Embryonic facial prominence (tissue), 1 donor: ENCODE measurements at regions not wholly inside any gene's neighbourhood (a gene's known extent, or its start where the extent isn't known, plus 50 kb on each side); places are given as distances from the start of the nearest gene placed in this dataset.
"Not testable (repeated sequence)": the region's sequence is repeated elsewhere in the genome, so short reads cannot be mapped to it uniquely, and the experiment has no call there.

Experiments
- DNase-seq: peaks from one replicate; pipeline ENCODE4 v3.0.0-alpha.2; 2016; ENCODE audit errors: extremely low spot score

DNA sequence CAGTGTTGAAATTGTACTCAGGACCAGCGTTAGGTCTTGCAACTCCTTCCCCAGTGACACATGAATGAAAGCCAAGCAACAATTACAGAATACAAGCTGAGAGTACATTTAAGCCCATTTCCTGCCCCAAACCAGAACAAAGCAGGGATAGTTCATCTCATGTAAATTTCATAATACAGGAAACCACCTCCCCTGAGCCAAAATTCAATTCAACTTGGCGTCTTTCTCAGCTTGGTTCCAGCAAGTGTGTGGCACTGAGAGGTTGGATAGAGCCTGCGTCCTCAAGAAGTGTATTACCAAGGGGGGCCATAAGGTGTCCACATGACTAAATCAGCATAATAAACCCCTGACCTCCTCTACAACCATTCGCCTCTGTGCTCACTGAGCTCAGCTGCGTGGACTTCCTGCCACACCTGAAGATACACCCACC is 278.9 kb upstream of the CRY1 start:
- no peak for DNase-seq

DNA sequence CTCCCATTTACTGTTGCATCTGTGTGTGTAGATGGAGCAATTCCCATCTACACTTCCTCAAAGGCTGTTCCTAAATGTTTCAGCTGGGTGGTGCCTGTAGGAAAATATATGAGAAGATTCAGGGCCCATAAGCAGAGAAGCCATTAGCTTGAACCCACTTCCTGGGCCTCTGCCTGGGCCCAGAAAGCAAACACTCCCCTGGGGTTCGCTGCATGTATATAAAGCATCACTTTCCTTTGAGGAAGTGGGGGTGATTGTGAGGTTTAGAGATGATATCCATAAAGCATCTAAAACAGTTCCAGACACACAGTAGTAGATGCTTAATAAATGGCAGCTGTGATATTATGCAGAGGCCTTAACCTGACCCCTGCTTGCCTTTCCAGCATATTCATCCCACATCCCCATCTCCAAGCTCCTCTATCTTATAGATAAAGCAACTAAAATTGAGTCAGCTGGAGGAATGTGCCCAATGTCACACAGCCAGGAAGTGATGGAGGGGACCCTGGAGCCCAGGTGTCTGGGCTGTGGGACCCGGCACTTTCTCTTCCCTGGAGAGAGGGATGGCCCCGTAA is 280.0 kb upstream of the CRY1 start:
- DNase-seq, result no peak

DNA sequence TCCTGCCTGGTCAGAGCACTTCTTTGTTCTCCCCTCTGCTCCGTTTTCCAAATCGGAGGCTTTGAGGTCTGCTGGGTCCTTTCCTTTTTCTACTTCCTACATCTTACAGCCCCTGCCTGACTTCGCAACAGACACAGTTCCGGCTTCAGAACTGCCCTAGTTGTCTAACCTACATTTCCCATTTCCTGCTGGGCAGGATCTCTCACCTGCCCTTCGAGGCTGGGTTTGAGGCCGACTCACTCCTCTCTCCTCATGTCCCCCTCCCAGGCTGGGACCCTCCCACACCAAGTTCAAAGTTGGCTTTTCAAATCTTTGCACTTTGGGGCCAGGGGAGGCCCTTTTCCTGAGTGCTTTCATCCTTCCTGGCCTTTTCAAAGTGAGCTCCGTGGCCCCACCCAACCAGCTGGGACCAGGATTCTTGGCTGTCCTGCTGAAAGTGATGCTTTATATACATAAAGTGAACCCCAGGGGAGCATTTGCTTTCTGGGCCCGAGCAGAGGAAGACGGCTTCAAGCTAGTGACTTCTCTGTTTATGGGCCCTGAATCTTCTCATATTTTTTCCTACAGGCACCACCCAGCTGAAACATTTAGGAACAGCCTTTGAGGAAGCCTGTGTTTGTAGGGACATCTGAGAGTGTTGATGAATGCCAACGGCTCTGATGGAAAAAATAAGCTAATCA is 281.0 kb upstream of the CRY1 start:
- no peak for DNase-seq

DNA sequence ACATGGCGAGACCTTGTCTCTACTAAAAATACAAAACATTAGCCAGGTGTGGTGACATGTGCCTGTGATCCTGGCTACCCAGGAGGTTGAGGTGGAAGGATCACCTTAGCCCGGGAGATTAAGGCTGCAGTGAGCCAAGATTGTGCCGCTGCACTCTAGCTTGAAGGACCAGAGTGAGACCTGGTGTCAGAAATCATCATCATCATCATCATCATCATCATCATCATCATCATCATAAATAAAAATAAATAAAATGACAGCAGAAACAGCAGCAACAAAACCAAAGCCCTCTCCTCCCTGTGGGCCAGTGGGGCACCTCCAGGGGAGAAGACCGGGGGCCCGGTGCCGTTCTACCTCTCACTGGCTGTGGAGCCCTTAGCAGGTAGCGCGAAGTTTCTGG is 281.9 kb upstream of the CRY1 start:
- DNase-seq, result no peak

DNA sequence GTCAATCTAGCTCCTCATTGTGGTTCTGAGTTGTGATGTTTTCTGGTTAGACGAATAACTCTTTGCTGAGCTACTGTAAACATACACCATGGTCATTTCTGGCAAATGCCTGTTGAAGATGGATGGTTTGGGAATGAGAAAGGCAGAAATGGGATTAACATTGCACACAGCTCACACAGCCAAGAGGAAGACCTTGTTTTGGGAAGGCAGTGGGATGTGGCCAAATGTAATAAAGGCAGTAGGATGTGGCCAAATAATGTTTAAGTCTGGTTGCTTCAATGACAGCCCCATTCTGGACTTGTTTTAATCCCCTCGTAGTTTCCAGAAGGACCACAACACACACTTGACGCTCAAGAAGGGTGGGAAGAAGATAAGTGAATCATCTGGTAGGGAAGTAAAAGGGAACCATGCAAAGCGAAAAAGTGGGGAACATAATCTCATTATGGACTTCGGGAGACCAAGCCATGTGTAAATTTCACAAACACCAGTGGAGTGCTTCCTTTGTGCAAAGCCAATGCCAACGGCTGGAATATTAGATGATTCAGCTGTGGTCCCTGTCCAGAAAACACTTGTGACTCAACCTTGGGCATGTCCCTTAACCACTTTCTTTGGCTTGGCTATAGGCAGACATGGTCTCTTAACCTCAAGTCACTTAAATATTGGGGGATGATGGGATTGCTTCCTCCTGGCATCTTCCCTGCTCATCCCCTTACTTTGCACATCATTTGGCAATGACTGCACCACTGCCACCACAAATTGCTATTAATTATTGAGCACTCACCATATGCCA is 284.4 kb upstream of the CRY1 start:
- no peak for DNase-seq

DNA sequence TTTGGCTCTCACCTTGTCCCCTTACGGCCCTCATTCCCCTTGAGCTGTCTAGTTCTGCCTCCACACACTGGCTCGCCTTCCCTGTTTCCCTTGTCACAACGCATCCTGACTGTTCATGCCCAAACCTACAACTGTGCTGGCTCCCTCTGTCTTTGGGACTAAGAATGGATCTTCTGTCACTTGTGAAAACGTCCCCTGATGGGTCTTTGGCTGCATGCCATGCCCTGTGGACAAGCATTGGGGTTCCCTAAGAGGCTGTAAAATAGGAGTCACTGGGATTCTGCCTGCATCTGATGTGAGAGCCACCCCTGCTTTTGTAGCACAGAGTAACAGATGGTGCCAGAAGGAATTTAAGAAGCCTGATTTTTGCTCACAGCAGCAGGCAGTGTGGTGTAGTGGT is 285.3 kb upstream of the CRY1 start:
- DNase-seq, result no peak

DNA sequence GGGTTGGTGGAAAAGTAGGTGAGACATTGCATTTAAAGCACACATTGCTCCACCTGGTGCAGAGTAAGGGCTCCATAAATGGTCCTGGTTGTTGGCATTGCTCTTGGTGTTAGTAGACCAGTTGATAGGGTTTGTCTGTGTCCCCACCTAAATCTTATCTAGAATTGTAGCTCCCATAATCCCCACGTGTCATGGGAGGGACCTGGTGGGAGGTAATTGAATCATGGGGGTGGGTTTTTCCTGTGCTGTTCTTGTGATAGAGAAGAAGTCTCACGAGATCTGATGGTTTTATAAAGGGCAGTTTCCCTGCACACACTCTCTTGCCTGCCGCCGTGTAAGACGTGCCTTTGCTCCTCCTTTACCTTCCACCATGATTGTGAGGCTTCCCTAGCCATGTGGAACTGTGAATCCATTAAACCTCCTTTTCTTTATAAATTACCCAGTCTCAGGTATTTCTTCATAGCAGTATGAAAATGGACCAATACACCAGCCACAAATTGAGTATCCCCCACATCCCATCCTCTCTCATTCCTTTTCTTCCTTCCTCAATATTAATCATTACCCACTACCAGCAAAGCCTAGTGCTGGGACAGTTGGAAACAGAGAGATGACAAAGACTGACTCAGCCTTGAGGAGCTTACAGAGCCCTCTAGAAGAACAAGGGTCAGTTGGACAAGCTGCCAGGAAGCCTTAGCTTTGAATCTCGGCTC is 285.9 kb upstream of the CRY1 start:
- DNase-seq, result not testable (repeated sequence)

DNA sequence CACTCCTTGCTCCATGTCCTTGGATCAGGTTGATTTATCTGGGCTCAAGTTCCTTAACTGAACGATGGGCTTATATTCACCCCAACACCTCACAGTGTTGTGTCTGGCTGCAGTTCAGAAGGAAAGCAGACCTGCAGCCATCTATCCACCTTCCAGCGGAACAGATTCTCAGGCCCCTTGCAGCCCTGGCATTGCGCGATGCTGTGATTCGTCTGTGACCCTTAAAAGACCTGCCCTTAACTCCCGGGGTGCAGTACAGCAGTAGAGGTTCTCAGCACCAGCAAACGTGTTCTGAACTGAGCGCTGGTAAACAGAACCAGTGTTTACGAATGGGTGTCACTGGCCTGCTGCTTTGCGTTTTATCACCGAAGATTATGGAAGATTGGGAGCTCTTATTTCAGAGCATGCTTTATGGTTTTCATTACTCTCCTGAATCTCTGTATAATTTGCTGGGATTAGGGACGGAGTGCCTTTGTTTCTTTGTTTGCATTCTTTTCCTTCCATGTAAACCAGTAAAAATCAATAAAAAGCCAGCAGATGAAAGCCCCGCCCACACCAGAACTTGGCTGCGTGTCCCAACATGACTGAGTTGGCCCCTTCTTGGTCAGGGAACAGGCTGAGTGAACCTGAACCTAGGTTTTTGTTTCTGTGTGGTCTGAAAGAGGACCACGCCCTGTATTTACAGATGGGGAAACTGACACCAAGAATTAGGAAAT is 286.7 kb upstream of the CRY1 start:
- no peak for DNase-seq

DNA sequence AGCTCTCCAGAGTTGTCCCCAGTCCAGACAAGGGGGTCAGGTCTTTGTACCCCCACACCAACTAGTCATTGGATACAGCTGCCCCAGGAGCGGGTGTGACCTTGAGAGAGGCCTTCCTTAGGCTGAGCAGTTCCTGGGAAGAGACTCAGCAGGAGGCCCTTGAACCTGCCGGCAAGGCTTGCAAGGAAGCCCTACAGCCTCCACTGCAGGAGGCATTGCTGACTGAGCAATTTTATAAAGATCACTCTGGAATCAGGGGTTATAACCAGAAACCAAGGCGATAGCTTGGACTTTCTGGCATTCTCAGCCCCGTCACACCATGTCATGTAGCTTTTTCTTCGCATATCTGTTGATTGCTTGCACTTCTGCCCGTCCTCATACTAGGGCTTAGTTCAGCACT is 291.3 kb upstream of the CRY1 start:
- no peak for DNase-seq

DNA sequence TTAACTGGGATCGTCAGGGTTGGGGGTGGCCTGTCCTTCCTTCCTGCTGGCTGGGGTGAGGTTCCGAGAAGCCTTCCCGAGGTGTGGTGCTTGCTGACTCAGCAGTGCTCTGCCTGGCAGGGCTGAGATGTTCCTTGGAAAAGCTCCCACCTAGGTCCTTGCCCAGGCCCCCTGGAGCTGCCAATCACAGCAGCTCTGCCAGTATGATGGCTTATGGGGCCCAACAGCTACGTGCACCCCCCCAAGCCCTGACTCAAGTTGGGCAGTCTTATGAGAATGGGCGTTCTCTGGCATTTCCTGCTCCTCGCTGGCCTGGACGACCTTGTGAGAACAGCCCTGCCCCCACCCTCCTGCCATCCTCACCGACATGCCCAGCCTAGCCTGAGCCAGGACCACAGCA is 292.2 kb upstream of the CRY1 start:
- no peak for DNase-seq

DNA sequence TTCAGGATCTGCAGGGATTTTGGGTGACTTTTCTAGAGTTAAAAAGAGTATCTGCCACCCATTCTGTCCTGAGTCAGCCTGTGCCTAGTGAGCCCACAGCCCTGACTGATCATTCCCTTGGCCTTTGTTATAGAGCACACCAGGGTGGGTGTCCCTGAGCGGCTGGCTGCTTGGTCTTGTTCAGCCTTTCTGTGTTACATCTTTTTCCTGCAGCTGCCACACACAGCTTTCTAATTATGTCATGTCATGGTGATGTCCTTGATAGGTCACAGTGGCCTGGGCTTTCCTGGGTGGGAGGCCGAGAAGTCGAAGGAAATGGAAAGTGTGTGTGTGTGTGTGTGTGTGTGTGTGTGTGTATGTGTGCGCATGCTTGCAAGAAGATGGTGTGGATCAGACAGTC is 293.2 kb upstream of the CRY1 start:
- no peak for DNase-seq

DNA sequence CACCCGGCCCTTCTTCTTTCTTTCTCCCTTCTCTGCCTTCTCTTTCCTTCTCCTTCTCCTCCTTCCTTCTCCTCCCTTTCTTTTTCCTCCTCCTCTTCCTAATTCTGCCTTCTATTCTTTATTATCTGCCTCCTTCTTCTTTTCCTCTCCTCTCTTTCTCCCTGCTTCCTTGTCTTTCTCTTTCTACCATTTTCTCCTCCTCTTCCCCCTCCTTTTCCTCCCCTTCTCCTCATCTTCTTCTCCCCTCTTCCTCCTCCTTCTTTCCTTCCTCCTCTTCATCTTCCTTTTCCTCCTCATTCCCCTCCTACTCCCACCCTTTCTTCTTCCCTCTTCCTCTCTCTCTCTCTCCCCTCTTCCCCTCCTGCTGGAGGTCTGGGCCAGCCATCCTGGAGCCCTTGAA is 294.9 kb upstream of the CRY1 start:
- DNase-seq, result no peak

DNA sequence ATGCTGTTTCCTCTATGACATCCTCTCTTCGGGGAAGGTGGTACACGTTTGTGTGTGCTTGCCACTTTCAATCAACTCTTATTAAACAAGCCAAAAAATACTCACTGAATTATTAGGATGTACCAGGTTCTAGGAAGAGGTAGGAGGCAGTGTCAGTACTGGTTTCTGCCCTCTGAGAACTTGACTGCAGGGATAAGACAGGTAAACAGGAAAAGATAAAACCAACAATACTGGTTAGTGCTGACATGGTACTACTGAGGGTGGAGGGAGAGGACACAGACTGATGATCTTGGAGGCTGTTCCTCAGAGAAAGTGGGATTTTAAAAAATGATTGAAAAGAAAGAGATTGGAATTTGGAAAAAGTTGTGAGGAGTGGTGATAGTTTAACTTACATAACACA is 295.2 kb upstream of the PWP1 start:
- no peak for DNase-seq

DNA sequence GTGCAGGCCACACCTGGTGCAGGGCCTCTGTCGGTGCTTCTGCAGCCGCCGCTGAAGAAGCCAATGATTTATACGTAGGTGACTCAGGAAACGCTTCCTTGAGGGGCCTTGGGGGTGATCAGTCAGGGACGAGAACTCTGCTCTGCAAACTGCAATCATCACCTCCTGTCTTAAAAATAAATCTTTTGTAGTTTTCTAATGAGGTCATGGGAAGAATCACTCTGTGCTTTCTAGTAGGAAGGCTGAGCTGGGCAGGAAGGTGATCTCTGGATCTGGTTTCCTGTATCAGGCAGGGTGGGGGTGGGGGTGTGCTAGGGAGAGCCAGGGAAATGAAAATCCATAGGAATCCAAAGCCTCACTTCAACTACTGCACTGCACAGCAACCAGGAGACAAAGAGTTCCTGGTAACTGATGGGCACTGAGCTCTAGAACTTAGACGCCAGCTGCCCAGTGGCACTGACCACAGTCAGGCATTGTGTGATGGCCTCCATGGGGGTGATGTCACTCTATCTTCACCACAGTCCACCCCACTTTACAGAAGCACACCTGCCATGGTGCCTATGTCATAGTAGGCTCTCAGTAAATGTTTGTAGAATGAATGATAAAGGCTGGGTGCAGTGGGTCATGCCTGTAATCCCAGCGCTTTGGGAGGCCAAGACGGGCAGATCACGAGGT is 292.4 kb upstream of the PWP1 start:
- DNase-seq, result no peak

DNA sequence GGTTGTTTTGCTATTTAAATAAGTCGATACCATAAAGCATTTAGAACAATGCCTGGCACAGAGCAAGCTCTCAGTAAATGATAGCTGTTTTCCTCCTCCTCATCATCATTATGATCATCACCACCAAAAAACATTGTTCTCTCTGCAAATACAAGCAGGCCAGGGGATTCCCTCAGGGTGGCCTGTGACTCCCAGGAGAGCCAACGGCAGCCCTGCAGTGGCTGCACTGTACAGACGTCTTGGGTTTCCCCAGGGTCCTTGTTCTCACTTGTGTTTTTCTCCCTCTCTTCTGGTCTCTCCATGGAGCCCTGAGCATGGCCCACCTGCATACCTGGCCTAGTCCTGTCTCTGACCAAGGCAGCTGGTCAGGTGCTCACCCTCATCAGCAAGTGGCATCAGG is 290.9 kb upstream of the PWP1 start:
- DNase-seq, result no peak

DNA sequence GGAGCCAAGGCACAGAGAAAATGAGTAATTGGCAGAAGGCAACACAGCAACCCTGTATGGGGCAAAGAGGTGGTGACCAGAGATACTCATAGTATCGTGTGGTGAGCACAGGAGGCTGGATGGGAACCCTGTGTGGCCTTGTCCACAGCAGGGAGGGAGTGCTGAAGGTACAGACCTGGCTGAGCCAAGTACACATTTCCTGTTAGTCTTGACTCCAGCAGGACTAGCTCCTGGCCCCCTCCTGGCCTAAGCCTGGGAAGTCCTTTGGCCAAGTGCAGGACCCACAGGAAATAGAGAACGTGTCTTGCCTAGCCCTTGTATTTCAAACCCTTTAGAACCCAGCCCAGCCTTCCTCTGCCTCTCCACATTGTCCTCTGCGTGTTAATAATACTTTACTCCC is 289.8 kb upstream of the PWP1 start:
- no peak for DNase-seq

DNA sequence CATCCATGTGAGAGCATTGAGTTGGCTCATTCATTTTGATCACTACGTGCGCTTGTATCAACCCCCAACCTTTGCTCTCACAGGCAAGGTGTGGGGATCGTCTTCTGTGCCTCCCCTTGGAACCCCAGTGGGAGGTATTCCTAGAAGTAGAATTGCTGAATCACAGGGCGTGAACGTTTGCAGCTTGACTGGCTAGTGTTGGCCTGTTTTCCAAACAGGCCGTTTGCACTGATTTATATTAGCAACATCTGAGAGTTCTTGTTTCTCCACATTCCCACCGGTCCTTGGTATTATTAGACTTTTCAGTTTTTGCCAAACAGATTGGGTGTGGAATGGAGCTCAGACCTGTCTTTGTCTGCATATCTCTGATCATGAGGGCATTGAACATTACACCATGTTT is 288.6 kb upstream of the PWP1 start:
- DNase-seq, result no peak

DNA sequence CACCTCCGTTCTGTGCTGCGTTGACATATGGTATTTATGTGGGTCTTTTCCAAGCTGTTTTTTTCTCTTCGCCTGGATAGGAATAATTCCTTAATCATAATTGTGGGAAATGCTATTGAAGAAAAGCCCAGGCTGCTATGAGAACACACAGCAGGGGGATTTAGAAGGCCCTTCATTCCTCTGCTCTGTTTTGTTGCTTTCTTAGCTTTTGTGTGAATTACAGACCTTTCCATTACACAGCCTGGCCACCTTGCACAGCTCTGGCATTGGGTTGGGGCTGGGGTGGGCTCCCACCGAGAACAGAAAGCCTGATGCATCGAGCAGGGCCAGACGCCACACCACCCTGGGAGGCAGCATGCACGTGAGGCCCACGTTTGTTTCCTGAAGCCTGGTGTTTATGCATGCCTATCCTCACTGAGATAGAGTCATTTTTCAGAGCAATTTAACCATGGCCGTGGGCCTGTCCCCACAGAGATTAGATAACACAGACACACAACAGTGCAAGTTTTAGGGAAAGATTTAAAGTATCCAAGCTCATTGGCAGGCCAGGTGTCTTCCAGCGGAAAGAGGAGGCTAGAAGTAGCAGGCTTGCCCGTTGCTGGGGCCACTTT is 287.6 kb upstream of the PWP1 start:
- DNase-seq, result no peak

DNA sequence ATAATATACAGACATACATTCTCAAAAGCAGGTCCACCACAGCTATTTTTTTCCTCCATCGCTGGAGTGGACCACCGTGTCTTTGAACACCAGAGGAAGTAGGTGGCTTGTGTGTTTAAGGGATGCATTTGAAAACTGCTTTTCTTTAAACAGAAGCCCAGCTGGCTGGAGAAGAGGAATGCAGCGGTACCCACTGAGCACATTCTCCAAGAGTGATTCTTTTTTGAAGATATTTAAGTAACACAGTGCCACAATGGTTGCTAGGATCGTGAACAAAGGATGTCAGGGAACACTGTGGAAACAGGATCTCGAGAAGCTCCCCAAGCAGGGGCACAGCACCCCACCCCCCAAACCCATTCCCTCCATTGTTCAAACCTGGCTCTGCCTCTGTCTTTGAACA is 286.6 kb upstream of the PWP1 start:
- DNase-seq, result no peak

DNA sequence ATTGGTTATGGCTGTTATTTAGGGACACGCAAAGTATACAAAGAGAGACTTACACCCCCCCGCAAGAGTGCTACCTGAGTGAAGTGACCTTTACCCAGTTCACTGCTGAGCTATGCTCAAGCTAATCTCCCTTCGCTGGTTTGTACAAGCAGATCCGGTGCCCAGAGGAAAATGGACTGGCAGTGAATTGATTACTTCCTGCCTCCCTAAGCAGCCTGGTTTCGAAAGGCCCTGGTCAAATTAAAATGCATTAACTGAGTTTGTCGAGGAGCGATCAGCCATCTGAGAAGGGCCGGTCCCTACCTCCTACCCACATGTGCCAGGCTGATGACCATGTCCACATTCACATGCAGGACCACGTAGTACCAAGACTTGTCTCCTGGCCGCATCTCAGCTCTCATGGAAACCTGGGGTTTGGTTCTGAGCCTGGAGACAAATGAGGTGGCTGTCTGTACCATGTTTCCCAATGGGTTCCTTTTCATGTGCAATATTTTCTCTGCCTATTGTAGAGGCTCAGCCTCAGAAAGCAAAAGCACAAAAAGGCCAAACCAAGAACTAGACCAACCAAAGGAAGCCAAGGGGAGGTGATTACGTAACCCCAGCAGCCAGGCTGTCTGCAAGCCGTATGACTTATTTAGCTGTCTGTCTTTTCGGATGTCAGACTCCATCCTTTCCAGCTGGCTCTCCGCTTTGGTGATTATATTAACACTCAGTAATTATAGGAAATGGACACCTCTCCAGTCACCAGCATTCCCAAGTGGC is 284.7 kb upstream of the PWP1 start:
- DNase-seq, result no peak
